Hippocampal formation (tissue), 2 donors: ENCODE measurements at regions not wholly inside any gene's neighbourhood (a gene's known extent, or its start where the extent isn't known, plus 50 kb on each side); places are given as distances from the start of the nearest gene placed in this dataset.
A peak's percentile ranks its signal among the peaks of the same experiment; 100 is the strongest.

Experiments used
- DNase-seq, 2 donors: peaks; one replicate each; lab custom pipeline; 2025; lab: John Stamatoyannopoulos, UW

- DNase-seq, result no peak
Measured at GRCh38 chr10:10197423-10197822, 820.2 kb upstream of the CELF2 start.

GRCh38 chr10:10198363-10198762 lies 819.3 kb upstream of the CELF2 start:
- no peak for DNase-seq

GRCh38 chr10:10204415-10204814 lies 813.3 kb upstream of the CELF2 start:
- no peak for DNase-seq

- DNase-seq, result no peak
Measured at GRCh38 chr10:10205906-10206305, 811.8 kb upstream of the CELF2 start.

- no peak for DNase-seq
Measured at GRCh38 chr10:10207538-10207937, 810.1 kb upstream of the CELF2 start.

GRCh38 chr10:10208196-10208595 lies 809.5 kb upstream of the CELF2 start:
- no peak for DNase-seq

- no peak for DNase-seq
Measured at GRCh38 chr10:10209167-10209566, 808.5 kb upstream of the CELF2 start.

- no peak for DNase-seq
Measured at GRCh38 chr10:10211409-10211808, 806.3 kb upstream of the CELF2 start.

GRCh38 chr10:10213237-10213636 lies 804.4 kb upstream of the CELF2 start:
- DNase-seq, result no peak

- no peak for DNase-seq
Measured at GRCh38 chr10:10222304-10222841, 795.3 kb upstream of the CELF2 start.

GRCh38 chr10:10223131-10223530 lies 794.5 kb upstream of the CELF2 start:
- DNase-seq, result no peak

GRCh38 chr10:10225136-10225676 lies 792.5 kb upstream of the CELF2 start:
- no peak for DNase-seq

GRCh38 chr10:10233229-10233628 lies 784.4 kb upstream of the CELF2 start:
- no peak for DNase-seq

GRCh38 chr10:10235003-10235402 lies 782.7 kb upstream of the CELF2 start:
- no peak for DNase-seq

- no peak for DNase-seq
Measured at GRCh38 chr10:10247585-10247984, 770.1 kb upstream of the CELF2 start.

GRCh38 chr10:10256860-10257259 lies 760.8 kb upstream of the CELF2 start:
- DNase-seq, result no peak

GRCh38 chr10:10259013-10259412 lies 758.7 kb upstream of the CELF2 start:
- no peak for DNase-seq

GRCh38 chr10:10270126-10271050 lies 747.3 kb upstream of the CELF2 start:
- no peak for DNase-seq

- DNase-seq, result no peak
Measured at GRCh38 chr10:10271639-10272192, 746.0 kb upstream of the CELF2 start.

GRCh38 chr10:10273661-10274060 lies 744.0 kb upstream of the CELF2 start:
- no peak for DNase-seq

- no peak for DNase-seq
Measured at GRCh38 chr10:10279906-10280305, 737.8 kb upstream of the CELF2 start.

- DNase-seq, result no peak
Measured at GRCh38 chr10:10292501-10292900, 725.2 kb upstream of the CELF2 start.

- DNase-seq, result peak in 1 of 2 donors; percentile 61
Measured at GRCh38 chr10:10293041-10293440, 724.6 kb upstream of the CELF2 start.
